SK-N-SH (cell line): ENCODE measurements at regions not wholly inside any gene's neighbourhood (a gene's known extent, or its start where the extent isn't known, plus 50 kb on each side); places are given as distances from the start of the nearest gene placed in this dataset.

Source experiments
- CTCF ChIA-PET: fragments of 300-600, 350-600 bp; formaldehyde crosslinking; extraction: SDS; loops from one replicate; lab custom pipeline; 2021; lab: Yijun Ruan, JAX
- POLR2A ChIA-PET: fragments of 350-600 bp; sonication (Branson Sonifier 250); formaldehyde crosslinking; extraction: SDS; loops from one replicate; lab custom pipeline; 2020; ENCODE audit warnings: antibody characterized with exemption, inconsistent platforms; lab: Yijun Ruan, JAX
- DNase-seq: peaks from one replicate; pipeline ENCODE4 v3.0.0; 2012
- H2AFZ ChIP-seq: fragments of 200-600 bp; sonication (generic); 2 replicates; pipeline ENCODE4 v1.8.1; 2016; ENCODE audit warnings: antibody characterized with exemption, mild to moderate bottlenecking, low read depth
- H3F3A ChIP-seq: fragments of 200-600 bp; sonication (generic); replicated peaks from 2 replicates; pipeline ENCODE3; 2016; ENCODE audit warnings: antibody characterized with exemption, mild to moderate bottlenecking; ENCODE audit not compliant: insufficient read depth
- H3K27ac ChIP-seq, 2 experiments: fragments of 200-500 bp in 1 of 2; fragments of 200-600 bp in 1 of 2; sonication (Bioruptor generic) in 1 of 2; sonication (generic), shearing (Covaris generic) in 1 of 2; 2 replicates each; pipeline versions ENCODE4 v1.5.1 to v1.6.1; 2014 to 2016; ENCODE audit warnings: low read depth in 2 of 2, inconsistent platforms in 1 of 2, low read length in 1 of 2, mild to moderate bottlenecking in 1 of 2, mixed read lengths in 1 of 2
- H3K27me3 ChIP-seq: fragments of 200-600 bp; sonication (generic), shearing (Covaris generic); 2 replicates; pipeline ENCODE4 v1.6.1; 2016; ENCODE audit warnings: mixed run types; ENCODE audit not compliant: insufficient read depth
- H3K36me3 ChIP-seq, 2 experiments: fragments of 200-500 bp in 1 of 2; fragments of 200-600 bp in 1 of 2; sonication (Bioruptor generic) in 1 of 2; sonication (generic) in 1 of 2; replicated peaks in 1 of 2; 2 replicates each; pipeline versions ENCODE3 to v1.5.1; 2014 to 2016; ENCODE audit warnings: low read length in 1 of 2, mild to moderate bottlenecking in 1 of 2; ENCODE audit not compliant: insufficient read depth in 2 of 2, control insufficient read depth in 1 of 2
- H3K4me1 ChIP-seq, 2 experiments: fragments of 200-500 bp in 1 of 2; fragments of 200-600 bp in 1 of 2; sonication (Bioruptor generic) in 1 of 2; sonication (generic), shearing (Covaris generic) in 1 of 2; 2 replicates each; pipeline versions ENCODE4 v1.5.1 to v1.6.1; 2014 to 2016; ENCODE audit warnings: low read depth in 1 of 2, low read length in 1 of 2, mixed run types in 1 of 2; ENCODE audit not compliant: insufficient read depth in 2 of 2, control insufficient read depth in 1 of 2
- H3K4me2 ChIP-seq: fragments of 200-600 bp; sonication (generic), shearing (Covaris generic); 2 replicates; pipeline ENCODE4 v1.6.1; 2017; ENCODE audit warnings: mixed run types
- H3K4me3 ChIP-seq, 2 experiments: fragments of 200-500 bp in 1 of 2; fragments of 200-600 bp in 1 of 2; sonication (Bioruptor generic) in 1 of 2; sonication (generic), shearing (Covaris generic) in 1 of 2; 2 replicates each; pipeline versions ENCODE4 v1.5.1 to v1.8.1; 2014 to 2016; ENCODE audit warnings: low read depth in 2 of 2, inconsistent platforms in 1 of 2, low read length in 1 of 2, mild to moderate bottlenecking in 1 of 2, mixed read lengths in 1 of 2, moderate library complexity in 1 of 2
- H3K79me2 ChIP-seq: fragments of 200-600 bp; sonication (generic); 2 replicates; pipeline ENCODE4 v1.8.1; 2017; ENCODE audit warnings: mild to moderate bottlenecking; ENCODE audit not compliant: insufficient read depth
- H3K9ac ChIP-seq: fragments of 200-600 bp; sonication (generic); 2 replicates; pipeline ENCODE4 v1.6.1; 2017; ENCODE audit warnings: mixed run types
- H3K9me2 ChIP-seq: fragments of 200-600 bp; sonication (generic); 2 replicates; pipeline ENCODE4 v1.6.1; 2017; ENCODE audit warnings: mixed run types
- H3K9me3 ChIP-seq: fragments of 200-600 bp; sonication (generic); 2 replicates; pipeline ENCODE4 v1.6.1; 2017; ENCODE audit warnings: mixed run types, mild to moderate bottlenecking, moderate library complexity
- H4K20me1 ChIP-seq: fragments of 200-600 bp; sonication (generic); 2 replicates; pipeline ENCODE4 v1.6.1; 2017; ENCODE audit warnings: mild to moderate bottlenecking, mixed run types; ENCODE audit not compliant: insufficient read depth
- CTCF ChIP-seq: fragments of 200-600 bp; sonication (generic); IDR thresholded peaks from 2 replicates; pipeline ENCODE4 v1.6.1; 2017; ENCODE audit warnings: antibody characterized with exemption, mild to moderate bottlenecking, moderate library complexity
- FOSL2 ChIP-seq: IDR thresholded peaks from 2 replicates; pipeline ENCODE4 v1.4.0; 2012; ENCODE audit warnings: low read depth, mild to moderate bottlenecking, moderate library complexity, borderline replicate concordance
- FOXM1 ChIP-seq: IDR thresholded peaks from 2 replicates; pipeline ENCODE4 v1.4.0; 2012; ENCODE audit warnings: low read depth, mild to moderate bottlenecking
- GATA2 ChIP-seq: sonication (generic); formaldehyde crosslinking; IDR thresholded peaks from 2 replicates; pipeline ENCODE4 v1.5.0; 2020; ENCODE audit warnings: mild to moderate bottlenecking, missing genetic modification reagents
- MAX ChIP-seq: IDR thresholded peaks from 2 replicates; pipeline ENCODE4 v1.4.0; 2012; ENCODE audit warnings: low read depth
- PBX3 ChIP-seq: IDR thresholded peaks from 2 replicates; pipeline ENCODE4; 2012
- POLR2AphosphoS5 ChIP-seq: IDR thresholded peaks from 2 replicates; pipeline ENCODE4 v1.6.1; 2012; ENCODE audit warnings: low read depth, low read length
- REST ChIP-seq: IDR thresholded peaks from 2 replicates; pipeline ENCODE4 v1.6.1; 2012; ENCODE audit warnings: mild to moderate bottlenecking, low read depth, low read length, moderate library complexity
- RXRA ChIP-seq: IDR thresholded peaks from 2 replicates; pipeline ENCODE4 v1.4.0; 2012; ENCODE audit warnings: low read depth, mild to moderate bottlenecking, borderline replicate concordance
- SIN3A ChIP-seq: IDR thresholded peaks from 2 replicates; pipeline ENCODE4 v1.6.1; 2012; ENCODE audit warnings: low read depth, mild to moderate bottlenecking, low read length, moderate library complexity, borderline replicate concordance
- TAF1 ChIP-seq: IDR thresholded peaks from 2 replicates; pipeline ENCODE4 v1.6.1; 2012; ENCODE audit warnings: low read depth, mild to moderate bottlenecking, low read length, moderate library complexity, borderline replicate concordance
- USF1 ChIP-seq: IDR thresholded peaks from 2 replicates; pipeline ENCODE4 v1.4.0; 2012; ENCODE audit warnings: low read depth, borderline replicate concordance
- USF2 ChIP-seq: fragments of 150-350 bp; IDR thresholded peaks from 2 replicates; pipeline ENCODE4 v1.6.1; 2017; ENCODE audit warnings: antibody characterized with exemption, low read length, low read depth, borderline replicate concordance
- WGBS: methylation state at CpG from one replicate; pipeline ENCODE4 v1.1.6; 2017; ENCODE audit warnings: low lambda C conversion rate; 5-methylcytosine and 5-hydroxymethylcytosine counted together

GRCh38 chr1:14246471-14246870 is 352.0 kb upstream of the KAZN start:
- TF ChIP-seq SIN3A (no peak), POLR2AphosphoS5 (no peak), REST (no peak), TAF1 (no peak), FOSL2 (no peak), GATA2 (CRISPR knock-in tag) (no peak), PBX3 (no peak), MAX (no peak), USF1 (no peak), FOXM1 (no peak), CTCF (no peak), USF2 (no peak), RXRA (no peak)
- TF ChIP-seq, all 33 proteins: peak for 0
- no peak overlapping the region for H2AFZ ChIP-seq
- no peak for DNase-seq
- H3K4me1 ChIP-seq = no peaks in the 10 kb centered on the region
- H3K9me2 ChIP-seq = no peaks in the 10 kb centered on the region
- ChIA-PET CTCF (interaction anchor here (0.8 kb wide), 1 partner anchor 17 kb away, joined by 3 read pairs; no protein-coding TSS in a partner anchor), POLR2A (interaction anchor here (0.7 kb wide), 1 partner anchor 26 kb away, joined by 3 read pairs; no protein-coding TSS in a partner anchor)
- H4K20me1 ChIP-seq = no peaks in the 10 kb centered on the region
- no peak overlapping the region for H3K4me2 ChIP-seq
- no peaks in the 10 kb centered on the region for H3K9me3 ChIP-seq
- H3K9ac ChIP-seq = no peak overlapping the region
- 14% methylated on average over 5 of the region's 5 CpGs for WGBS
- no peak overlapping the region for H3K4me3 ChIP-seq
- H3K27me3 ChIP-seq = no peaks in the 10 kb centered on the region
- no peaks in the 10 kb centered on the region for H3K36me3 ChIP-seq
- H3F3A ChIP-seq = no peaks in the 10 kb centered on the region
- no peaks in the 10 kb centered on the region for H3K79me2 ChIP-seq
- no peak overlapping the region for H3K27ac ChIP-seq
